ENCODE measurements at regions not wholly inside any gene's neighbourhood (a gene's known extent, or its start where the extent isn't known, plus 50 kb on each side); places are given as distances from the start of the nearest gene placed in this dataset.

DNA sequence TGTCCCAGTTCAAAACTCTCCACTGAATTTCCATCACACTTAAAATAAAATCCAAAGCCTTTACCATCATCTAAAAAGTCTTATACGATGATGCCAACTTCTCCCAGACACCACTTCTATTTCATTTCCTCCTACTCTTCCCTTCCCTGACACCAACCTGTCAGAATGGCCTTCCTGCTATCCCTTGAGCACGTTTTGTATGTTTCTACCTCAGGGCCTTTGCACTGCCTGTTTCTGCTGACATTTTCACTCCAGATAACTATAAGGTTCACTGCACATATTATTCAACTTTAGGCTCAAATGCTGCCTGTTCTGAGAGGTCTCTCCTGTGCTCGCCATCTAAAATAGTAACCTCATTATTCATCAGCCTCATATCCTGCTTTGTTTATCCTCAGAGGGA lies 269.6 kb downstream of the HTR7 start:
- Histone ChIP-seq H3K4me1 (ENCODE audit: control insufficient read depth in 2 of 2, insufficient read depth in 2 of 2, low read length in 2 of 2) (no peaks in the 10 kb centered on the region), H3K9me3 (ENCODE audit: control insufficient read depth in 2 of 2, insufficient read depth in 1 of 2, low read length in 1 of 2) (no peaks in the 10 kb centered on the region), H3K36me3 (ENCODE audit: control insufficient read depth in 2 of 2, insufficient read depth in 2 of 2, low read length in 1 of 2) (no peaks in the 10 kb centered on the region), H3K27ac (ENCODE audit: low read depth in 1 of 2, low read length in 1 of 2) (no peak overlapping the region), H3K27me3 (ENCODE audit: control insufficient read depth in 2 of 2, insufficient read depth in 1 of 2, low read length in 1 of 2) (no peaks in the 10 kb centered on the region), H3K4me3 (ENCODE audit: low read length in 2 of 2) (no peak overlapping the region)
- DNase-seq (ENCODE audit: low read depth in 6 of 9, low spot score in 9 of 9), result no peak
- WGBS, result 87% methylated on average over 3 of the region's 3 CpGs

DNA sequence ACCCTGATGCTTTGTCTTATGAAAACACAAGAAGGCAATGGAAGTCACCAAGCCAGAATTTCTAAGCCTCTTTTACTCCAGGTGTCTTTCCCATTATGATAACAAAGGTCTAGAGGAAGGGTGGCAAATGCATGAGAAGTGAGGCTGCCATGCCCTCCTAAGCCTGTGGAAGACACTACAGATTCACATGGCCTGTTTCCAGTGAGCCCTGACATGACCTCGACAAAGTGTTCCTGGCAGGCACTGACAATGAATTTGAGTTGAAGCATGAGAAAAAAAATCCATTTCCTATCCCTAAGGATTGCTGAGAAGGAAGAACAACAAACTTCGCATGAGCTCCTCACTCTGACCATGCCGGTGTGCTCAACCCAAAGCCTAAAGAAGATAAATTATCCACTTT lies 268.0 kb downstream of the HTR7 start:
- H3K27me3 ChIP-seq (ENCODE audit: control insufficient read depth in 2 of 2, insufficient read depth in 1 of 2, low read length in 1 of 2), result no peaks in the 10 kb centered on the region
- no peak overlapping the region for H3K4me3 ChIP-seq (ENCODE audit: low read length in 2 of 2)
- H3K27ac ChIP-seq (ENCODE audit: low read depth in 1 of 2, low read length in 1 of 2), result no peak overlapping the region
- no peak for DNase-seq (ENCODE audit: low read depth in 6 of 9, low spot score in 9 of 9)
- no peaks in the 10 kb centered on the region for H3K4me1 ChIP-seq (ENCODE audit: control insufficient read depth in 2 of 2, insufficient read depth in 2 of 2, low read length in 2 of 2)
- WGBS, result 81% methylated on average over 3 of the region's 3 CpGs
- H3K36me3 ChIP-seq (ENCODE audit: control insufficient read depth in 2 of 2, insufficient read depth in 2 of 2, low read length in 1 of 2), result no peaks in the 10 kb centered on the region
- no peaks in the 10 kb centered on the region for H3K9me3 ChIP-seq (ENCODE audit: control insufficient read depth in 2 of 2, insufficient read depth in 1 of 2, low read length in 1 of 2)

GRCh38 chr10:90591629-90592028 lies 266.2 kb downstream of the HTR7 start:
- DNase-seq (ENCODE audit: low read depth in 6 of 9, low spot score in 9 of 9), result no peak
- WGBS, result 86% methylated on average over 3 of the region's 3 CpGs
- no peaks in the 10 kb centered on the region for H3K36me3 ChIP-seq (ENCODE audit: control insufficient read depth in 2 of 2, insufficient read depth in 2 of 2, low read length in 1 of 2)

DNA sequence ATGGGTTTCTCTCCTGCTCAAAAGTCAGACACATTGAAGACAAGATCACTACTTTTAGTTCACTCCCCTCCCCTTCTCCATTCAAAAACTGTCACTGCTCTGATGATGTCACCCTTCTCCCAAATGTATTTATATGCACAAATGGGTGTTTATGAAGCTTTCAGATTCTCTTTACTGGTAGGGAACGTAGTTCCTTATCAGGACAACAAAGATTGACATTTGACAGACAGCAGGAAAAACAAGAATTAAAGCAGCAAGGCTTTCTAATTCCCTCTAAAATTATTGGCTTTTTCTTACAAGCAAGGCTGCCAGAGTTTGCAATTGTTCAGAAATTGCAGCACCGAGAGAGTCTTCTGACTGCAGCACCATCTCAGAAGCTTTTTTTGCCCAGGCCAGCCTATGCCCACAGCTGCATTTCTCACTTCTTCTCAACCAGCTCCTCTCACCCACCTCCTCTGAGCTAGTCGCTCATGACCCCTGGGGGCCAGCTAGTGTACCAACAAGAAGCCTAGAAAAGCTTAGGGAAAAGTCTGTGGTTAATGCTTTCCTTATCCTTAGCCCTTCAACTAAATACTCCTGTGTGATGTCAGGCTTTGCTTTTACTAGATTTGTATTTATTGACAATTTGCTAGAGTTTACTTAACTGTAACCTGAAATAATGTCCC lies 265.1 kb downstream of the HTR7 start:
- Histone ChIP-seq H3K27ac (ENCODE audit: low read depth in 1 of 2, low read length in 1 of 2) (no peak overlapping the region), H3K9me3 (ENCODE audit: control insufficient read depth in 2 of 2, insufficient read depth in 1 of 2, low read length in 1 of 2) (no peaks in the 10 kb centered on the region), H3K27me3 (ENCODE audit: control insufficient read depth in 2 of 2, insufficient read depth in 1 of 2, low read length in 1 of 2) (no peaks in the 10 kb centered on the region), H3K4me3 (ENCODE audit: low read length in 2 of 2) (no peak overlapping the region), H3K4me1 (ENCODE audit: control insufficient read depth in 2 of 2, insufficient read depth in 2 of 2, low read length in 2 of 2) (no peaks in the 10 kb centered on the region), H3K36me3 (ENCODE audit: control insufficient read depth in 2 of 2, insufficient read depth in 2 of 2, low read length in 1 of 2) (no peaks in the 10 kb centered on the region)
- 42% methylated on average over 3 of the region's 3 CpGs for WGBS
- DNase-seq (ENCODE audit: low read depth in 6 of 9, low spot score in 9 of 9), result peak in 6 of 9 donors; percentile 6 to 54 (median 12)

More at GRCh38 chr10:90591629-90592028, 266.2 kb downstream of the HTR7 start:
- H3K27ac ChIP-seq (ENCODE audit: low read depth in 1 of 2, low read length in 1 of 2), result no peak overlapping the region
- H3K9me3 ChIP-seq (ENCODE audit: control insufficient read depth in 2 of 2, insufficient read depth in 1 of 2, low read length in 1 of 2), result no peaks in the 10 kb centered on the region
- no peak overlapping the region for H3K4me3 ChIP-seq (ENCODE audit: low read length in 2 of 2)
- no peaks in the 10 kb centered on the region for H3K4me1 ChIP-seq (ENCODE audit: control insufficient read depth in 2 of 2, insufficient read depth in 2 of 2, low read length in 2 of 2)
- no peaks in the 10 kb centered on the region for H3K27me3 ChIP-seq (ENCODE audit: control insufficient read depth in 2 of 2, insufficient read depth in 1 of 2, low read length in 1 of 2)

DNA sequence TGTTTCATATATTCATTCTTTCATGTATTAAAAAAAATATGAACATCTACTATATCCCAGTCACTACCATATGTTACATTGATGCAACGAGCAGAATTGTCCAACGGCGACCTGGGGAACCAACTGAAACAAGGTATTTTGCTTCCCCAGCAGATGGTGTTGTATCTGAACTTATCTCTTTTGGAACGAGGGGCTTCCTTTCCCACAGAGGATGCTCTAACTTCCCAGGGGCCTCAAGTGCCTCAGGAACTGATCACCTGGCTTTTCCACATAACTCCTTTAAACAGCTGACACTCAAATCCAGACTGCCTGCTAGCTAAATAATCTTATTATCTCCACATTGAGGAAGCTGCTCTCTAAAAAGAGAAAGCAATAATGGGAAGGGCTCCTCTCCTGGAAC lies 259.3 kb downstream of the HTR7 start:
- DNase-seq (ENCODE audit: low read depth in 6 of 9, low spot score in 9 of 9), result no peak
- Histone ChIP-seq H3K4me3 (ENCODE audit: low read length in 2 of 2) (no peak overlapping the region), H3K4me1 (ENCODE audit: control insufficient read depth in 2 of 2, insufficient read depth in 2 of 2, low read length in 2 of 2) (no peaks in the 10 kb centered on the region), H3K27ac (ENCODE audit: low read depth in 1 of 2, low read length in 1 of 2) (no peak overlapping the region), H3K27me3 (ENCODE audit: control insufficient read depth in 2 of 2, insufficient read depth in 1 of 2, low read length in 1 of 2) (no peaks in the 10 kb centered on the region), H3K36me3 (ENCODE audit: control insufficient read depth in 2 of 2, insufficient read depth in 2 of 2, low read length in 1 of 2) (no peaks in the 10 kb centered on the region), H3K9me3 (ENCODE audit: control insufficient read depth in 2 of 2, insufficient read depth in 1 of 2, low read length in 1 of 2) (no peaks in the 10 kb centered on the region)
- WGBS, result 72% methylated on average over 4 of the region's 4 CpGs

DNA sequence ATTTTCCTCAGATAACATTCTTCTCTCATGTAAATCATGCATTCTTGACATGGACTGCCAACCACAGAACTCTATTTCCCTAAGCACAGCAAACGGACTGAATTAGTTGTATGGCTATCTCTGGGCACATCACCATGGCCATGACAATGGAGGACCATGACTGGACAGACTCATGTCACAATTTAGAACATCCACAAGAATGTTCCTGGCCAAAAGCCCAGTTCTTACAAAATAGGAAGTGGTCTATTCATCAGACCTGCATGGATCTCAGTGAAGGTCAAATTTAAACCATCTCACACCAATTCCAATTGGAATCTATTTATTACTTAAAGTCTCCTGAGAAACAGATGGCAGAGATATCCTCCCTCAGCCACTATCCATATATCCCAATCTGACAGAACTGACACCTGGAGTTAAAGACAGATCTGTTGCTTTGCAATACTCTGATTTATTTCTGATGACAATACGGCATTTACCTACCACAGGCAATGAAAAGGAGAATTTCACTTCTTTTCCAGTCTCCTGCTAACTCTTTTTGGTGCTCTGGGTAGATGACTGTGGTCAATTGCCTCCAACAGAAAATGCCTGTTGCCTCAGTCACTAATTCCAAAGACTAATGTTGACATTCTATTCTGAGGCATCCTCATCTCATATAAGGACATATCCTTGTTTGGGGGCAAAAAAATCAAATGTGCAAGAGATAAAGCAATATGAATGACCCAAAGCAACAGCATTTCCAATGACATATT lies 254.8 kb downstream of the HTR7 start:
- Histone ChIP-seq H3K9me3 (ENCODE audit: control insufficient read depth in 2 of 2, insufficient read depth in 1 of 2, low read length in 1 of 2) (no peaks in the 10 kb centered on the region), H3K27me3 (ENCODE audit: control insufficient read depth in 2 of 2, insufficient read depth in 1 of 2, low read length in 1 of 2) (no peaks in the 10 kb centered on the region), H3K36me3 (ENCODE audit: control insufficient read depth in 2 of 2, insufficient read depth in 2 of 2, low read length in 1 of 2) (no peaks in the 10 kb centered on the region), H3K27ac (ENCODE audit: low read depth in 1 of 2, low read length in 1 of 2) (no peak overlapping the region), H3K4me1 (ENCODE audit: control insufficient read depth in 2 of 2, insufficient read depth in 2 of 2, low read length in 2 of 2) (no peaks in the 10 kb centered on the region), H3K4me3 (ENCODE audit: low read length in 2 of 2) (no peak overlapping the region)
- WGBS, result 67% methylated on average over 2 of the region's 2 CpGs
- no peak for DNase-seq (ENCODE audit: low read depth in 6 of 9, low spot score in 9 of 9)

GRCh38 chr10:90604636-90605035 lies 253.2 kb downstream of the HTR7 start:
- H3K4me3 ChIP-seq (ENCODE audit: low read length in 2 of 2), result no peak overlapping the region
- no peaks in the 10 kb centered on the region for H3K36me3 ChIP-seq (ENCODE audit: control insufficient read depth in 2 of 2, insufficient read depth in 2 of 2, low read length in 1 of 2)
- H3K9me3 ChIP-seq (ENCODE audit: control insufficient read depth in 2 of 2, insufficient read depth in 1 of 2, low read length in 1 of 2), result no peaks in the 10 kb centered on the region
- H3K27me3 ChIP-seq (ENCODE audit: control insufficient read depth in 2 of 2, insufficient read depth in 1 of 2, low read length in 1 of 2), result no peaks in the 10 kb centered on the region
- no peaks in the 10 kb centered on the region for H3K4me1 ChIP-seq (ENCODE audit: control insufficient read depth in 2 of 2, insufficient read depth in 2 of 2, low read length in 2 of 2)
- DNase-seq (ENCODE audit: low read depth in 6 of 9, low spot score in 9 of 9), result no peak
- no peak overlapping the region for H3K27ac ChIP-seq (ENCODE audit: low read depth in 1 of 2, low read length in 1 of 2)

- H3K4me1 ChIP-seq (ENCODE audit: control insufficient read depth in 2 of 2, insufficient read depth in 2 of 2, low read length in 2 of 2), result no peaks in the 10 kb centered on the region
- no peak overlapping the region for H3K27ac ChIP-seq (ENCODE audit: low read depth in 1 of 2, low read length in 1 of 2)
- H3K4me3 ChIP-seq (ENCODE audit: low read length in 2 of 2), result no peak overlapping the region
- H3K27me3 ChIP-seq (ENCODE audit: control insufficient read depth in 2 of 2, insufficient read depth in 1 of 2, low read length in 1 of 2), result no peaks in the 10 kb centered on the region
- 80% methylated on average over 3 of the region's 3 CpGs for WGBS
- no peaks in the 10 kb centered on the region for H3K36me3 ChIP-seq (ENCODE audit: control insufficient read depth in 2 of 2, insufficient read depth in 2 of 2, low read length in 1 of 2)
- no peak for DNase-seq (ENCODE audit: low read depth in 6 of 9, low spot score in 9 of 9)
- no peaks in the 10 kb centered on the region for H3K9me3 ChIP-seq (ENCODE audit: control insufficient read depth in 2 of 2, insufficient read depth in 1 of 2, low read length in 1 of 2)
Observed at GRCh38 chr10:90605506-90605905, 252.3 kb downstream of the HTR7 start.

GRCh38 chr10:90612276-90612675 lies 245.6 kb downstream of the HTR7 start:
- H3K27me3 ChIP-seq (ENCODE audit: control insufficient read depth in 2 of 2, insufficient read depth in 1 of 2, low read length in 1 of 2), result no peaks in the 10 kb centered on the region
- H3K4me1 ChIP-seq (ENCODE audit: control insufficient read depth in 2 of 2, insufficient read depth in 2 of 2, low read length in 2 of 2), result no peaks in the 10 kb centered on the region
- 78% methylated on average over 3 of the region's 3 CpGs for WGBS
- H3K36me3 ChIP-seq (ENCODE audit: control insufficient read depth in 2 of 2, insufficient read depth in 2 of 2, low read length in 1 of 2), result no peaks in the 10 kb centered on the region
- DNase-seq (ENCODE audit: low read depth in 6 of 9, low spot score in 9 of 9), result no peak
- no peak overlapping the region for H3K4me3 ChIP-seq (ENCODE audit: low read length in 2 of 2)
- H3K27ac ChIP-seq (ENCODE audit: low read depth in 1 of 2, low read length in 1 of 2), result no peak overlapping the region
- H3K9me3 ChIP-seq (ENCODE audit: control insufficient read depth in 2 of 2, insufficient read depth in 1 of 2, low read length in 1 of 2), result no peaks in the 10 kb centered on the region
